Caki2 (cell line): ENCODE measurements at regions not wholly inside any gene's neighbourhood (a gene's known extent, or its start where the extent isn't known, plus 50 kb on each side); places are given as distances from the start of the nearest gene placed in this dataset.

ENCODE experiments used
- DNase-seq: peaks from one replicate; pipeline ENCODE4 v3.0.0-alpha.2; 2015; ENCODE audit warnings: low read depth
- in situ Hi-C: cut with HindIII; loops from 2 replicates; pipeline ENCODE4 v1.10.0; 2016; ENCODE audit warnings: low sequenced_read_pairs, low pct_unique_long_range_greater_than_20kb, mixed read lengths

DNA sequence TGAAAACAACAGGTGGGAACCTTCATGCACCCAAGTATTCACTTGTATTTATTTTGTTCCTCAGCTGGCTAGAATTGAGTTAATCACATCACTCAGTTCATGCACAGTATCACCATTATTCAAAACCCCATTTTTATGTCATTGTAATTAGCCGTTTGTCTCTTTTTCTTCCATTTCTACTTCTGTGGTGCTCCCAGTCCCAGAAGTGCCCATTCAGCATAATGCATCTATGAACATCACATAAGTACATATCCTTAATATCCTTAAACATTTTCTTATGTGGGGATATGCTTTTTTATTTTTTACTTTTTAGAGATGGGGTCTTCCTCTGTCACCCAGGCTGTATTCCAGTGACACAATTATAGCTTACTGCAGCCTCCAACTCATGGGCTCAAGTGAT lies 510.9 kb upstream of the MGMT start:
- no peak for DNase-seq
- in situ Hi-C loops: no loop called here

DNA sequence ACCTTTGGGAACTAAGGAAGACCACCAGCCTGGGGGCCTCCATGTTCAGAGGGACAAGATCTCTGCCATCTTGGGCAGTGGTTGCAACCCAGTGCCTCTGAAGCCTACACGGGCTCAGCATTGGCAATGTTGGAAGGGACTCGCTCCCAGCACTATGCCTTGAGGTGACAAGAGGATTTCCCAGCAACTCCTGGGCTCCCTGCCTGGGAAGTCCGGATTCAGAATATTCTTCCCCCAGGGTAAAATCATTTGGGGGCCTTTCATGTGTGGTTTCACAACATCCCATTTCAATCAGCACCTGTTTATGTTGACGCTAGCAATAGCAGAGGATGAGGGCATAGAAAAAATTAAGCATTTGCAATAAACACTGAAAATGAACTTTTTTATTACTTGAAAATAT lies 509.8 kb upstream of the MGMT start:
- no peak for DNase-seq
- in situ Hi-C loops: no loop called here

GRCh38 chr10:128958834-128959690 lies 508.0 kb upstream of the MGMT start:
- no peak for DNase-seq
- in situ Hi-C loops: no loop called here

- in situ Hi-C loops: no loop called here
Observed at GRCh38 chr10:128959746-128960145, 507.3 kb upstream of the MGMT start.

DNA sequence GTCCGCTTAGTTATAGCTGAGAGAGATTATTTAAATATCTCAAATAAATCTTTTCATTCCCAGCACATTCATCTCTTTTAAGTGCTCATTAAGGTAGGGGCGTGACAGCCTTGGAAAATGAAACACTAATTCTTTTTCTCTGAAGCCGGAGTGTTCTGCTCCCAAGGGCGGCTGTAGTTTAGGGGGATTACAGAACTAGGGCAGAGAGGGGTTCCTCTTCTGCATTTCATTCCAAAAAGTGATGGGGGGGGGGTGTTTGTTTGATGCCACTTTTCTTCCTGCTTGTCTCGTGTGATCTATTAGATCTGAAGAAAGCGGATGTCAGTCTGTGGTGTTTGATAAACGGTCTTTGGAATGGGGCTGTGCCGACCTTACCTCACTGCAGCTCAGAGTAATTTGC lies 506.5 kb upstream of the MGMT start:
- in situ Hi-C loops: no loop called here
- DNase-seq: no peak

More at GRCh38 chr10:128959746-128960145, 507.3 kb upstream of the MGMT start:
- no peak for DNase-seq

DNA sequence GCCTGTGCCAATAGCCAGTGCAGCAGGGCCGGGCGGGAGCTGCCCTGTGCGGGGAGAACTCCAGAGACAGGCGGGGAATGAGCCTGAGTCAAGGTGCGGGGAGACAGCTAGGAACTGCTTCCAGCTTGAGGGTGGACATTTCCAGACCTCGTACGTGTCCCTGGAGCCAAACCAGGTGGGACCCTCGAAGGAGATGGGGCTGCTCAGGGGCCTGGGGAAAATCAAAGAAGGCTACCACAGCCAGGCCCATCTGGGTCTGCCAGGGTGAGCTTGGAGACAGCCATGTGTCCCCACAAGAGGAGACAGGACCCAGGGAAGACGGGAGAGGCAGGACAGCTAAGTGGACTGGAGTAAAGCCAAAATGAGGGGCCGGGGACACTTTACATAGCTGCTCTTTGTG lies 504.9 kb upstream of the MGMT start:
- no peak for DNase-seq
- in situ Hi-C loops: no loop called here

GRCh38 chr10:128963211-128964099 lies 503.6 kb upstream of the MGMT start:
- in situ Hi-C loops: no loop called here

GRCh38 chr10:128964100-128964403 lies 503.0 kb upstream of the MGMT start:
- in situ Hi-C loops: no loop called here

More at GRCh38 chr10:128963211-128964099, 503.6 kb upstream of the MGMT start:
- DNase-seq: no peak

GRCh38 chr10:128967980-128968756 lies 498.9 kb upstream of the MGMT start:
- in situ Hi-C loops: no loop called here
- no peak for DNase-seq

More at GRCh38 chr10:128964100-128964403, 503.0 kb upstream of the MGMT start:
- DNase-seq: no peak

- in situ Hi-C loops: no loop called here
- no peak for DNase-seq
Observed at GRCh38 chr10:128969551-128969950, 497.5 kb upstream of the MGMT start.

DNA sequence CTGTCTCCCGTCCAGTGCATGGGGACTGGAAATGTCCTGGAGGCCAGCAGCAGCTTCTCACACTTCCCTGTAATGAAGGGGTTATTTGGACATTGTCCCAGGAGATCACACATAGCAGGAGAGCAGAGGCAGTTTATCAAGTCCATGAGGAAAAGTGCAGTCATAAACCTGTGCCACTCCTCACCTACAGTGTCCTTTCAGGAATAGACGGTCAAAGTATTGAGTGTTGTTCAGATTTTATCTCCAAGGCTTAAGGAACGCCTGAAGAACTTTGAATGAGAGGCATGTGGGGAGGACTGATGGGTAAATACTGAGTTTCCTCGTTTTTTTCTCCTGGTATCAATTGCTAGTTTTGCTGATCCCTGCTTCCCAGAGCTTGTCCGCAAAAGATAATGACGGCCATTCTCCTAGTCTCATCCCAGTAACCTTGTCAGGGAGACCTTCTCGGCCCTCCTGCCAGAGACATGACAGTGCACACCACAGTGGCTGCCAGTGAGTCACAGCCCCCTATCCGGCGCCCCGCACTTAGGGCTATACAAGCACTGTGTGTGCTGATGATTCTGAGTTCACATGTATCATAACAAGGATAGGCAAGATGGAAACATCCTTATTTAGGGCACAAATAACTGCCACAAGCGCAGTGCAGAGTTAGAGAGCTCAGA lies 495.5 kb upstream of the MGMT start:
- DNase-seq: no peak

DNA sequence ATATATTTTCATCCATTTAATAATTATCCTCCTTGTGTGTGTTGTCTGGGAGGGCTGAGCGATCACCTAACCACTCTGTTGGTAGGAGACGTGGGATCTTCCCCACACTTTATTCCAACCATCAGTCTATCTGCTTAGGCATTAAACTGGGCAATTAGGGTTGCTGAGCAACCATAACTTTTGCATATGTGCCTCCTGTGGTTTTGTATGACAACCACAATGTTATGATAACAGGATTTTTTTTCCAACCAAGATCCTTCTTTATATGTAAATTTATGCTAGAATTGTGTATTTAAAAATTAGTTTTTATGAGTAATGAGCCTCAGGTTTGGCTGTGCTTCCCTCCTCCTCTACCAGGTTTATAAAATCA lies 495.0 kb upstream of the MGMT start:
- no peak for DNase-seq
- in situ Hi-C loops: no loop called here

More for the DNA sequence above, 495.5 kb upstream of the MGMT start:
- in situ Hi-C loops: no loop called here

- in situ Hi-C loops: no loop called here
- DNase-seq: no peak
Observed at GRCh38 chr10:128973221-128973620, 493.8 kb upstream of the MGMT start.

- DNase-seq: no peak
- in situ Hi-C loops: no loop called here
Observed at GRCh38 chr10:128976856-128977255, 490.2 kb upstream of the MGMT start.

DNA sequence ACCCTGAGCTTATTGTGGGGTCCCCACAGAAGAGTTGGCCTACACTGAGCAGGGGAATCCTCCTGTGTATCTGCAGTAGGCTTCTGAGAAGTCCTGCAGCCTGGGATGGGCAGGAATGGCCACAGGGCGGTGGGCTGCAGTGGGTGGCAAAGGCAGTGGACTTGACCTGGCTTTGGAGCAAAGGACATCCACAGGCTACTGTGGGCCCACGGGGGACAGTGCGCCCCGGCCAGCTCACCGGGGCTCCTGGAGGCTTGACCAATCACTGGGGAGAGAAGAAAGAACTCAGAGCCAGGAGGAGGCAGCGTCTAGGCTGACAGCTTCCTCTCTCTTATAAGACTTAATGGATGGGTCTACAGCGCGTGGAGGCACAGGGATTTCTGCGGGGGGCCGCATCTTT lies 488.8 kb upstream of the MGMT start:
- no peak for DNase-seq
- in situ Hi-C loops: no loop called here

GRCh38 chr10:128979405-128979804 lies 487.6 kb upstream of the MGMT start:
- in situ Hi-C loops: no loop called here
- DNase-seq: no peak

DNA sequence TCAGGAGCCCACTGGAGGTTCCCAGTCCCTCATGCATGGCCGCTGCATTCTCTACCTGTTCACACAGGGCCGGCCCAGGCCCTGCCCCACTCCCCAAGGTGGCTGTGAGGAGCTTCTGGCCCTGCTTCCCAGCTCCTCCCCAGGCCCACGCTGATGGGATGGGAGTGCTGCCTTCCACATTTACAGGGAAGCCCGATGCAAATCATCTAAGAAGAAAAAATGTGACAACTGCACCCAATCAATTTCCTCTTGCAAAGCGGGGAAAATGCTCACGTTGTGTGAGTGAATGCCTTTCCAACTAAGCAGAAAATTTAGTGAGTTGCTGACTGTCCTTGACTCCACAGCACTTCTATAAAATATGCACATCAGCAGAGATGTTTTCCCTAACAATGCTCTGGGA lies 485.8 kb upstream of the MGMT start:
- DNase-seq: no peak
- in situ Hi-C loops: no loop called here

- in situ Hi-C loops: no loop called here
- DNase-seq: no peak
Observed at GRCh38 chr10:128981881-128982615, 485.0 kb upstream of the MGMT start.
